ENCODE measurements at regions not wholly inside any gene's neighbourhood (a gene's known extent, or its start where the extent isn't known, plus 50 kb on each side); places are given as distances from the start of the nearest gene placed in this dataset.
"Not testable (repeated sequence)": the region's sequence is repeated elsewhere in the genome, so short reads cannot be mapped to it uniquely, and the experiment has no call there.

GRCh38 chr6:27854421-27854820 lies 57.8 kb downstream of the OR2B2 start:
- Histone ChIP-seq H4K91ac (ENCODE audit: low read depth, low read length, poor library complexity) (no peak overlapping the region), H3K4me3 (ENCODE audit: low read length in 2 of 2) (no peak overlapping the region), H2BK12ac (ENCODE audit: low read length) (no peak overlapping the region), H3K79me1 (ENCODE audit: low read depth, low read length) (no peaks in the 10 kb centered on the region), H2BK15ac (ENCODE audit: low read length) (no peak overlapping the region), H2BK5ac (ENCODE audit: low read length) (no peak overlapping the region), H3K9me3 (replicated peaks in 1 of 2; ENCODE audit: control insufficient read depth in 2 of 2, insufficient read depth in 1 of 2, low read depth in 1 of 2, low read length in 2 of 2) (no peaks in the 10 kb centered on the region), H3K18ac (ENCODE audit: low read length) (no peak overlapping the region), H4K8ac (ENCODE audit: low read depth, low read length) (no peak overlapping the region), H3K4me1 (ENCODE audit: control insufficient read depth in 2 of 2, insufficient read depth in 1 of 2, low read depth in 1 of 2, low read length in 2 of 2) (peaks cover 0 to 2% of the 10 kb centered on the region in 2 donors), H2BK120ac (ENCODE audit: low read depth, low read length) (no peak overlapping the region), H3K36me3 (replicated peaks in 1 of 2; ENCODE audit: control insufficient read depth in 2 of 2, insufficient read depth in 2 of 2, low read length in 2 of 2) (no peaks in the 10 kb centered on the region), H3K4ac (ENCODE audit: low read length) (no peak overlapping the region), H3K9ac (ENCODE audit: low read depth, low read length, poor library complexity) (no peak overlapping the region), H2AK5ac (ENCODE audit: low read depth, low read length) (no peak overlapping the region), H3K23ac (ENCODE audit: low read depth, low read length, poor library complexity) (no peak overlapping the region), H2AFZ (ENCODE audit: low read length) (no peak overlapping the region), H3K27ac (replicated peaks; ENCODE audit: low read length) (no peak overlapping the region), H3K14ac (ENCODE audit: low read length) (no peak overlapping the region), H3K4me2 (ENCODE audit: insufficient read depth, low read length, poor library complexity, severe bottlenecking) (no peak overlapping the region), H3K27me3 (ENCODE audit: control insufficient read depth in 3 of 3, insufficient read depth in 3 of 3, low read depth in 1 of 3, low read length in 3 of 3) (no peaks in the 10 kb centered on the region)
- no CpG with 5 or more reads among the region's 1 CpG for WGBS, 2 donors (ENCODE audit: extremely low coverage in 2 of 2, insufficient read length in 2 of 2, insufficient replicate concordance in 1 of 2)
- no peak for DNase-seq (ENCODE audit: low spot score)

DNA sequence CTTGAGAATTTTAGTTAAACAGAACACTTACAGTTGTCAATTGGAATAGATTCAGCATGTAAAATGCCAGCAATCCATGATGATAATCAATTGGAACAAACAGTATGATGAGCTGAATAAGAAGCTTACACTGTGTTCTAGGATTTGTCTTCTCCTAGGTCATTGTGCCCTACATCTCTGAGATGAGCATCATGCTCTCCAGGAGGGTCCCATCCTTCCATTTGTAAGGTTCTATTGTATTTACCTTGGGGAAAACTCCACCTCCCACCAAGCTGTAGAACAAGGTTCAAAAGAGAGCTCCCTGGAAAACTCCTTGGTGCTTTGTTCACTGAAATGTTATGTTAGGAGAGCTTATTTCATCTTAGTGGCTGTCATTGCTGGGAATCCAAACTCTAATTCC lies 60.8 kb downstream of the OR2B2 start:
- H3K4ac ChIP-seq (ENCODE audit: low read length): no peak overlapping the region
- no peak overlapping the region for H3K23ac ChIP-seq (ENCODE audit: low read depth, low read length, poor library complexity)
- H3K9me3 ChIP-seq (replicated peaks in 1 of 2; ENCODE audit: control insufficient read depth in 2 of 2, insufficient read depth in 1 of 2, low read depth in 1 of 2, low read length in 2 of 2): no peaks in the 10 kb centered on the region
- H2BK12ac ChIP-seq (ENCODE audit: low read length): no peak overlapping the region
- no peak overlapping the region for H3K14ac ChIP-seq (ENCODE audit: low read length)
- H2BK120ac ChIP-seq (ENCODE audit: low read depth, low read length): no peak overlapping the region
- H3K36me3 ChIP-seq (replicated peaks in 1 of 2; ENCODE audit: control insufficient read depth in 2 of 2, insufficient read depth in 2 of 2, low read length in 2 of 2): no peaks in the 10 kb centered on the region
- no peak overlapping the region for H2BK15ac ChIP-seq (ENCODE audit: low read length)
- no peak overlapping the region for H3K18ac ChIP-seq (ENCODE audit: low read length)
- no peak overlapping the region for H4K91ac ChIP-seq (ENCODE audit: low read depth, low read length, poor library complexity)
- H3K27ac ChIP-seq (replicated peaks; ENCODE audit: low read length): no peak overlapping the region
- no peak overlapping the region for H3K4me2 ChIP-seq (ENCODE audit: insufficient read depth, low read length, poor library complexity, severe bottlenecking)
- H3K27me3 ChIP-seq (ENCODE audit: control insufficient read depth in 3 of 3, insufficient read depth in 3 of 3, low read depth in 1 of 3, low read length in 3 of 3): no peaks in the 10 kb centered on the region
- H4K8ac ChIP-seq (ENCODE audit: low read depth, low read length): no peak overlapping the region
- no peak overlapping the region for H3K4me3 ChIP-seq (ENCODE audit: low read length in 2 of 2)
- no peak overlapping the region for H3K9ac ChIP-seq (ENCODE audit: low read depth, low read length, poor library complexity)
- no peak overlapping the region for H2BK5ac ChIP-seq (ENCODE audit: low read length)
- no peak overlapping the region for H2AK5ac ChIP-seq (ENCODE audit: low read depth, low read length)
- no peaks in the 10 kb centered on the region for H3K79me1 ChIP-seq (ENCODE audit: low read depth, low read length)
- peak overlapping the region; percentile 5 for H2AFZ ChIP-seq (ENCODE audit: low read length)
- DNase-seq (ENCODE audit: low spot score): no peak
- peaks cover 0 to 2% of the 10 kb centered on the region in 2 donors for H3K4me1 ChIP-seq (ENCODE audit: control insufficient read depth in 2 of 2, insufficient read depth in 1 of 2, low read depth in 1 of 2, low read length in 2 of 2)

- H3K9me3 ChIP-seq (replicated peaks in 1 of 2; ENCODE audit: control insufficient read depth in 2 of 2, insufficient read depth in 1 of 2, low read depth in 1 of 2, low read length in 2 of 2); H2BK5ac ChIP-seq (ENCODE audit: low read length); H2BK120ac ChIP-seq (ENCODE audit: low read depth, low read length); H2BK12ac ChIP-seq (ENCODE audit: low read length); H3K4me3 ChIP-seq (ENCODE audit: low read length in 2 of 2); H2AFZ ChIP-seq (ENCODE audit: low read length); H4K8ac ChIP-seq (ENCODE audit: low read depth, low read length); H3K14ac ChIP-seq (ENCODE audit: low read length); H3K36me3 ChIP-seq (replicated peaks in 1 of 2; ENCODE audit: control insufficient read depth in 2 of 2, insufficient read depth in 2 of 2, low read length in 2 of 2); H2BK15ac ChIP-seq (ENCODE audit: low read length); H2AK5ac ChIP-seq (ENCODE audit: low read depth, low read length); H3K27ac ChIP-seq (replicated peaks; ENCODE audit: low read length); DNase-seq (ENCODE audit: low spot score); H3K4ac ChIP-seq (ENCODE audit: low read length); H3K79me1 ChIP-seq (ENCODE audit: low read depth, low read length); H3K27me3 ChIP-seq (ENCODE audit: control insufficient read depth in 3 of 3, insufficient read depth in 3 of 3, low read depth in 1 of 3, low read length in 3 of 3); H3K4me2 ChIP-seq (ENCODE audit: insufficient read depth, low read length, poor library complexity, severe bottlenecking); H4K91ac ChIP-seq (ENCODE audit: low read depth, low read length, poor library complexity); H3K9ac ChIP-seq (ENCODE audit: low read depth, low read length, poor library complexity); H3K18ac ChIP-seq (ENCODE audit: low read length); H3K4me1 ChIP-seq (ENCODE audit: control insufficient read depth in 2 of 2, insufficient read depth in 1 of 2, low read depth in 1 of 2, low read length in 2 of 2); H3K23ac ChIP-seq (ENCODE audit: low read depth, low read length, poor library complexity): not testable (repeated sequence)
- no CpG with 5 or more reads among the region's 9 CpGs for WGBS, 2 donors (ENCODE audit: extremely low coverage in 2 of 2, insufficient read length in 2 of 2, insufficient replicate concordance in 1 of 2)
Observed at GRCh38 chr6:27849001-27849400, 63.2 kb downstream of the OR2B2 start.

- no peak overlapping the region for H3K4me2 ChIP-seq (ENCODE audit: insufficient read depth, low read length, poor library complexity, severe bottlenecking)
- no peak overlapping the region for H3K18ac ChIP-seq (ENCODE audit: low read length)
- H3K4ac ChIP-seq (ENCODE audit: low read length): no peak overlapping the region
- DNase-seq (ENCODE audit: low spot score): no peak
- H3K4me3 ChIP-seq (ENCODE audit: low read length in 2 of 2): no peak overlapping the region
- no peak overlapping the region for H3K9ac ChIP-seq (ENCODE audit: low read depth, low read length, poor library complexity)
- H2BK5ac ChIP-seq (ENCODE audit: low read length): no peak overlapping the region
- H3K14ac ChIP-seq (ENCODE audit: low read length): no peak overlapping the region
- H2BK15ac ChIP-seq (ENCODE audit: low read length): no peak overlapping the region
- no peaks in the 10 kb centered on the region for H3K79me1 ChIP-seq (ENCODE audit: low read depth, low read length)
- no peak overlapping the region for H2AFZ ChIP-seq (ENCODE audit: low read length)
- no CpG with 5 or more reads among the region's 3 CpGs for WGBS, 2 donors (ENCODE audit: extremely low coverage in 2 of 2, insufficient read length in 2 of 2, insufficient replicate concordance in 1 of 2)
- H2AK5ac ChIP-seq (ENCODE audit: low read depth, low read length): no peak overlapping the region
- H3K27me3 ChIP-seq (ENCODE audit: control insufficient read depth in 3 of 3, insufficient read depth in 3 of 3, low read depth in 1 of 3, low read length in 3 of 3): no peaks in the 10 kb centered on the region
- H4K8ac ChIP-seq (ENCODE audit: low read depth, low read length): no peak overlapping the region
- H2BK120ac ChIP-seq (ENCODE audit: low read depth, low read length): no peak overlapping the region
- H3K27ac ChIP-seq (replicated peaks; ENCODE audit: low read length): no peak overlapping the region
- H3K36me3 ChIP-seq (replicated peaks in 1 of 2; ENCODE audit: control insufficient read depth in 2 of 2, insufficient read depth in 2 of 2, low read length in 2 of 2): no peaks in the 10 kb centered on the region
- H2BK12ac ChIP-seq (ENCODE audit: low read length): no peak overlapping the region
- H4K91ac ChIP-seq (ENCODE audit: low read depth, low read length, poor library complexity): no peak overlapping the region
- peaks cover 0 to 2% of the 10 kb centered on the region in 2 donors for H3K4me1 ChIP-seq (ENCODE audit: control insufficient read depth in 2 of 2, insufficient read depth in 1 of 2, low read depth in 1 of 2, low read length in 2 of 2)
- no peak overlapping the region for H3K23ac ChIP-seq (ENCODE audit: low read depth, low read length, poor library complexity)
- H3K9me3 ChIP-seq (replicated peaks in 1 of 2; ENCODE audit: control insufficient read depth in 2 of 2, insufficient read depth in 1 of 2, low read depth in 1 of 2, low read length in 2 of 2): no peaks in the 10 kb centered on the region
Observed at GRCh38 chr6:27847706-27848105, 64.5 kb downstream of the OR2B2 start.
